ENCODE measurements at regions not wholly inside any gene's neighbourhood (a gene's known extent, or its start where the extent isn't known, plus 50 kb on each side); places are given as distances from the start of the nearest gene placed in this dataset.

DNA sequence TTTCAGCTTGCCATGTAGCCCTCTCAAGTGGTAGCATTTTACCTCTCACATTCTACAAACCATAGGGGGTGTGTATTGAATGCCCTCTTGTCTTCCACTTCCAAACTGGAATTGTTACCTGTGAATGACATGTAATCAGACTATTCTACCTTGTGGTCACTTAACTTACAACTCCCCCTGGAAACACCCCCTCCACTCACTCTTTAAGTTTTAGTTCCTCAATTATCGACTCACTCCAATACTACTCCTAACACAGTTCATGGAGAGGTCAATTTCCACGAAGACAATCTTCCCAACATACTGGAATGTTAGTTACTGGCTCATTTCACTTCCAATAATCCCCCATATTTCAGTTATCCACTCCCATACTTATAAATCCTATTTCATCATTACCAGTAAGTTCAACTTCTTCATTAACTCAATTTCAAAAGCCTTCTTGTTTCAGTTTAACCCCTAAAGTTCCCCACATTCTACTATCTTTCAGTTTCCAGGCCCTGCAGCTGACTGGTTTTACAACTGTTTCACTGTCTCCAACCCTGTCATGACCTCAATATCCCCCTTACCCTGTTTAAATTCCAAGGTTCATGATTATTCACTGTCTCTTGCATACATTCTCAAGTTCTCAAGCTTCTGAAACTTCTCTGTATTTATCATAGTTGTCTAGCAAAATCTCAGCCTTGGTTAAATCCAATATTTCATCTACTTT, 92.5 kb downstream of the C11orf87 start:
- no peak for TF ChIP-seq GATA3 (IDR thresholded peaks at IDR 0.05; ENCODE audit: low read depth, low read length)
- TF ChIP-seq GATA2 (IDR thresholded peaks at IDR 0.05; ENCODE audit: low read depth, low read length) = no peak

All from SH-SY5Y (cell line).